Peyer's patch (tissue), 4 donors: ENCODE measurements at regions not wholly inside any gene's neighbourhood (a gene's known extent, or its start where the extent isn't known, plus 50 kb on each side); places are given as distances from the start of the nearest gene placed in this dataset.

Experiments used
- DNase-seq, 3 donors: peaks; one replicate each; pipeline ENCODE4 v3.0.0-alpha.2; 2017 to 2019
- H3K27ac ChIP-seq, 4 donors: fragments of 200-600 bp; sonication (generic); one replicate each; pipeline ENCODE4 v1.5.1; 2016 to 2019
- H3K27me3 ChIP-seq, 2 donors: fragments of 200-600 bp; sonication (generic); one replicate each; pipeline ENCODE4 v1.5.1; 2019
- H3K36me3 ChIP-seq, 3 donors: fragments of 200-600 bp; sonication (generic); one replicate each; pipeline ENCODE4 v1.5.1; 2016 to 2019
- H3K4me1 ChIP-seq, 4 donors: fragments of 200-600 bp; sonication (generic); one replicate each; pipeline ENCODE4 v1.5.1; 2016 to 2019
- H3K4me3 ChIP-seq, 4 donors: fragments of 200-600 bp; sonication (generic); 1 replicate in 3 of 4; 2 replicates in 1 of 4; pipeline ENCODE4 v1.5.1; 2016 to 2019; ENCODE audit warnings: mild to moderate bottlenecking in 1 of 4
- H3K9me3 ChIP-seq, 4 donors: fragments of 200-600 bp; sonication (generic); one replicate each; pipeline ENCODE4 v1.5.1; 2016 to 2019; ENCODE audit warnings: mild to moderate bottlenecking in 1 of 4
- POLR2A ChIP-seq, 2 donors: fragments of 450-650 bp; IDR thresholded peaks; one replicate each; pipeline ENCODE4 v1.5.1; 2017; ENCODE audit warnings: antibody characterized with exemption in 2 of 2, mild to moderate bottlenecking in 2 of 2, moderate library complexity in 2 of 2
- TF ChIP-seq, protein P1 (sequence below), 6 experiments: fragments of 450-650 bp in 4 of 6; fragments of 200-600 bp in 2 of 6; sonication (generic) in 1 of 6; IDR thresholded peaks; one replicate each; pipeline ENCODE4 v1.5.1; 2017 to 2019; ENCODE audit warnings: antibody characterized with exemption in 6 of 6, mild to moderate bottlenecking in 3 of 6, moderate library complexity in 1 of 6

DNA sequence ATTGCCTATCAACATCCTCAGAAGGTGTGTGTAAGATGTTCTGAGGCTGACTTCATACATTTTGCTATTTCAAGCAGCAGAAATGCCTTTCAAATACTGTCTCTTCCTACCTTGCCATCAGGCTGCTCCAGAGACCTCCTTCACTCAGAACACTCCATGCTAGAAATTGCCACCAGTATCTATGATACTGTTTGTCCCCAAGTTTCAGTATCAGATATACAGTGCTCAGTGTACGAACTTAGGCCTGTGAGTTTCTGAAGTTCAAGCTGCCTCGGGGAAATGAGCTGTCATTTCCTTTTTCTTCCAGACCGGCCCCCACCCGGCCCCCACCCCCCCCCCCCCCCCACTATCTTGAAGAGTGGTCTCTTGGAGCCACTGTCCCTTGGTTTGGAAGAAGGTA is 373.4 kb upstream of the CHRM2 start:
- H3K4me3 ChIP-seq, result no peak overlapping the region
- no peak for DNase-seq
- no peaks in the 10 kb centered on the region for H3K4me1 ChIP-seq
- no peak overlapping the region for H3K27ac ChIP-seq
- no peaks in the 10 kb centered on the region for H3K9me3 ChIP-seq
- no peaks in the 10 kb centered on the region for H3K36me3 ChIP-seq
- TF ChIP-seq, protein P1, sequence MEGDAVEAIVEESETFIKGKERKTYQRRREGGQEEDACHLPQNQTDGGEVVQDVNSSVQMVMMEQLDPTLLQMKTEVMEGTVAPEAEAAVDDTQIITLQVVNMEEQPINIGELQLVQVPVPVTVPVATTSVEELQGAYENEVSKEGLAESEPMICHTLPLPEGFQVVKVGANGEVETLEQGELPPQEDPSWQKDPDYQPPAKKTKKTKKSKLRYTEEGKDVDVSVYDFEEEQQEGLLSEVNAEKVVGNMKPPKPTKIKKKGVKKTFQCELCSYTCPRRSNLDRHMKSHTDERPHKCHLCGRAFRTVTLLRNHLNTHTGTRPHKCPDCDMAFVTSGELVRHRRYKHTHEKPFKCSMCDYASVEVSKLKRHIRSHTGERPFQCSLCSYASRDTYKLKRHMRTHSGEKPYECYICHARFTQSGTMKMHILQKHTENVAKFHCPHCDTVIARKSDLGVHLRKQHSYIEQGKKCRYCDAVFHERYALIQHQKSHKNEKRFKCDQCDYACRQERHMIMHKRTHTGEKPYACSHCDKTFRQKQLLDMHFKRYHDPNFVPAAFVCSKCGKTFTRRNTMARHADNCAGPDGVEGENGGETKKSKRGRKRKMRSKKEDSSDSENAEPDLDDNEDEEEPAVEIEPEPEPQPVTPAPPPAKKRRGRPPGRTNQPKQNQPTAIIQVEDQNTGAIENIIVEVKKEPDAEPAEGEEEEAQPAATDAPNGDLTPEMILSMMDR (IDR thresholded peaks at IDR 0.05), result no peak
- TF ChIP-seq POLR2A (IDR thresholded peaks at IDR 0.05), result no peak
- no peaks in the 10 kb centered on the region for H3K27me3 ChIP-seq

DNA sequence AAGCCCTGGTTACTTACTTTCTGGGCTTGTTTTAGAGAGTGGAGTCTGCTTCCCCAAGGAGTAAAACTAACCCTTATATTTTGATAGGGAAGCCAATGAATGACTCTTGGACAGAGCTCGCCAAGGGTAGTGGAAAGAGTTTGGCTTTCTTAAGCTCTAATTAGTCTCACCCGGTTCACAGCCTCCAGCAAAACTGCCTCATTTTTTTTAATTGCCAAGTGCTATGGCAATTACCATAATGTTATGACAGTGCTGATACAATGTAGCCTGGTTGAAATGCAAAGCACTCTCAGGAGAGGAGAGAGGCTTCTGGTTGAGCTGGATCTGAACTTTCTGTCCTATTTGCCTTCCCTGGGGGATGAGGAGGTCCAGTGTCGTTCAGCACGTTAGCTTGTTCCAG is 376.1 kb upstream of the CHRM2 start:
- Histone ChIP-seq H3K36me3 (no peaks in the 10 kb centered on the region), H3K4me3 (no peak overlapping the region), H3K9me3 (no peaks in the 10 kb centered on the region), H3K27ac (no peak overlapping the region), H3K4me1 (no peaks in the 10 kb centered on the region), H3K27me3 (no peaks in the 10 kb centered on the region)
- no peak for DNase-seq
- no peak for TF ChIP-seq POLR2A (IDR thresholded peaks at IDR 0.05)
- TF ChIP-seq, protein P1 (IDR thresholded peaks at IDR 0.05), result no peak

DNA sequence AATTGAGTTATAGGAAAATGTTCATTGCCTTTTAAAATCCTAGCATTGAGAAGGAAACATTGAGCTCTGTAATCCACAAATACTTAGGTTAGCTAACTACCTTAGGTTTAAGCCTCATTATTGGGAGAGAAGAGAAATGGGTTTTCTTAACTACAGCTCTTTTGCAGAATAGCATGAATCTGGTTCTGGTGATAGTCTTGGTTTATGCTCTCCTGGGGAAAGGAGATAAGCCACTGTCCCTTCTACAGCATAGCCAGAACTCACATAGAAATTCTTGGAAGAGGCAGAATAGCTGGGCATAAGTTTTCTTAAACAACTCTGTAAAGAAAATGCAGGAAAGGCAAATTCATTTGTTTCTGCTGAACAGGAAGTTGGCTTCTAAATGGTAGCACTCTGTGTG is 378.6 kb upstream of the CHRM2 start:
- no peaks in the 10 kb centered on the region for H3K27me3 ChIP-seq
- H3K36me3 ChIP-seq, result no peaks in the 10 kb centered on the region
- no peak for DNase-seq
- H3K27ac ChIP-seq, result no peak overlapping the region
- TF ChIP-seq, protein P1 (IDR thresholded peaks at IDR 0.05), result no peak
- TF ChIP-seq POLR2A (IDR thresholded peaks at IDR 0.05), result no peak
- H3K4me3 ChIP-seq, result no peak overlapping the region
- H3K4me1 ChIP-seq, result no peaks in the 10 kb centered on the region
- H3K9me3 ChIP-seq, result no peaks in the 10 kb centered on the region

DNA sequence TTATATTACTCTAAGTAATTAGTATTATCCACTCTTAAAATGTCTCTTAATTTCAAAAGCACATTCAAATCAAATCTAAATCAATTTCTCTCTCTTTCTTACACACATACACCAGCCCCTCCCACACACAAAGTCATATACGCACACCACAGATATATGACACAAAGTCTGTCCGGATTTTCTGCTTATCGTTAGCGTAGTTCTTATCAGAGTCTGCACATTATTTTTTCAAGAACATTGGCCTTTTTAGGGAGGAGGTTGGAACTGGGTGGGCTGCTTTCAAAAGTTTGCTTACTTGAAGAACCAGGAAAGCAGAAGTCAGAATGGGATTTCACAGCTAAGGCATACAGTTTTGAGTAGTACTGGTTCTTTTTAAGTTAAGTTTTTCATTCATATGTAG is 387.6 kb upstream of the CHRM2 start:
- no peaks in the 10 kb centered on the region for H3K4me1 ChIP-seq
- TF ChIP-seq, protein P1 (IDR thresholded peaks at IDR 0.05), result no peak
- TF ChIP-seq POLR2A (IDR thresholded peaks at IDR 0.05), result no peak
- no peak overlapping the region for H3K4me3 ChIP-seq
- H3K36me3 ChIP-seq, result no peaks in the 10 kb centered on the region
- no peaks in the 10 kb centered on the region for H3K27me3 ChIP-seq
- no peak overlapping the region for H3K27ac ChIP-seq
- DNase-seq, result no peak
- H3K9me3 ChIP-seq, result no peaks in the 10 kb centered on the region

DNA sequence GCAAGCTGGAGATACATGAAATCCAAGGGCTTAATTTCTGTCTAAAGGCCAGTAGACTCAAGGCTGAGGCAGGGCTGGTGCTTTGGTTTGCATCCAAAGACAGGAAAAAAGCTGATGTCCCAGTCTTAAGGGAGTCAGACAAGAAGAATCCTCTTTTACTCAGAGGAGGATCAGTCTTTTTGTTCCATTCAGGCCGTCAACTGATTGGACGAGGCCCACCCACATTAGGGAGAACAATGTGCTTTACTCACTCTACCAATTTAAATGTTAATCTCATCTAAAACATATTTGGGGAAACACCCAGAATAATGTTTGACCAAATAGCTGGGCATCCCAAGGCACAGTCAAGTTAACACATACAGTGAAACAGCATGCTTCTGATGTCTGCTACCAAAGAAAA is 388.5 kb upstream of the CHRM2 start:
- Histone ChIP-seq H3K27me3 (no peaks in the 10 kb centered on the region), H3K4me1 (no peaks in the 10 kb centered on the region), H3K9me3 (no peaks in the 10 kb centered on the region), H3K4me3 (no peak overlapping the region), H3K27ac (no peak overlapping the region), H3K36me3 (no peaks in the 10 kb centered on the region)
- no peak for DNase-seq
- TF ChIP-seq, protein P1 (IDR thresholded peaks at IDR 0.05), result no peak
- no peak for TF ChIP-seq POLR2A (IDR thresholded peaks at IDR 0.05)

DNA sequence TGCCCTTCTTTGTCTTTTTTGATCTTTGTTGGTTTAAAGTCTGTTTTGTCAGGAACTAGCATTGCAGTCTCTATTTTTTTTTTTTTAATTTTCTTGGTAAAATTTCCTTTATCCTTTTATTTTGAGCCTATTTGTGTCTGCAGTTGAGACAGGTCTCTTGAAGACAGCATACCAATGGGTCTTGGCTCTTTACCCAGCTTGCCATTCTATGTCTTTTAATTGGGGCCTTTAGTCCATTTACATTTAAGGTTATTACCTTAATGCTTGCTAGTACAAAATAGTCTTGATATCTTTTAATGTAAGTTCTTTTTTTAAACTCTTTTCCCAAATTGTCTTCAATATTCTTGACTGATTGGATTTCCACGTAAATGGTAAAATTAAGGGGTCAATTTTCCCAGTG is 398.3 kb upstream of the CHRM2 start:
- peaks cover 0 to 11% (median 0%) of the 10 kb centered on the region in 4 donors for H3K9me3 ChIP-seq
- H3K27me3 ChIP-seq, result no peaks in the 10 kb centered on the region
- DNase-seq, result no peak
- no peak for TF ChIP-seq POLR2A (IDR thresholded peaks at IDR 0.05)
- TF ChIP-seq, protein P1 (IDR thresholded peaks at IDR 0.05), result no peak
- no peak overlapping the region for H3K4me3 ChIP-seq
- no peaks in the 10 kb centered on the region for H3K36me3 ChIP-seq
- H3K4me1 ChIP-seq, result no peaks in the 10 kb centered on the region
- H3K27ac ChIP-seq, result no peak overlapping the region
